Endothelial cell of umbilical vein (primary cell): ENCODE measurements at regions not wholly inside any gene's neighbourhood (a gene's known extent, or its start where the extent isn't known, plus 50 kb on each side); places are given as distances from the start of the nearest gene placed in this dataset.

ENCODE experiments used
- BruUV-seq: library from RNA; stranded (reverse); fragments of 400-500 nt; replicated peaks from 2 replicates; lab custom pipeline; 2021; lab: Mats Ljungman, UMichigan
- CTCF ChIA-PET: fragments of 300-600, 350-600 bp; sonication (Branson Sonifier 250); formaldehyde crosslinking; loops from one replicate; lab custom pipeline; 2021; ENCODE audit warnings: antibody characterized with exemption, inconsistent platforms; lab: Charles Lee
- POLR2A ChIA-PET: fragments of 300-600, 350-600 bp; sonication (Branson Sonifier 250); formaldehyde crosslinking; loops from one replicate; lab custom pipeline; 2021; ENCODE audit warnings: antibody characterized with exemption, inconsistent platforms; lab: Charles Lee
- DNase-seq: peaks from one replicate; pipeline ENCODE4 v3.0.0-alpha.2; 2011; ENCODE audit warnings: low read depth, low spot score
- FAIRE-seq: peaks from 2 replicates; lab custom pipeline; 2011; peaks lifted over from hg19 to GRCh38; lab: Jason Lieb, UNC
- H2AFZ ChIP-seq: 2 replicates; pipeline ENCODE4 v1.6.0; 2012; ENCODE audit warnings: low read depth, low read length, control low read depth, inconsistent platforms
- H3K27ac ChIP-seq: 2 replicates; pipeline ENCODE4 v1.5.1; 2011; ENCODE audit warnings: low read depth, mild to moderate bottlenecking, control low read depth, low read length, moderate library complexity; ENCODE audit not compliant: insufficient read depth
- H3K27me3 ChIP-seq, 2 experiments: 2 replicates each; pipeline versions ENCODE4 v1.6.0 to v1.6.1; 2011; ENCODE audit warnings: low read length in 2 of 2, mixed read lengths in 1 of 2; ENCODE audit not compliant: control insufficient read depth in 2 of 2, insufficient read depth in 2 of 2
- H3K36me3 ChIP-seq, 2 experiments: 2 replicates in 1 of 2; 3 replicates in 1 of 2; pipeline ENCODE4 v1.5.1; 2011; ENCODE audit warnings: low read length in 2 of 2, mild to moderate bottlenecking in 1 of 2, moderate library complexity in 1 of 2; ENCODE audit not compliant: control insufficient read depth in 2 of 2, insufficient read depth in 2 of 2; ENCODE audit errors: extremely low read depth in 1 of 2
- H3K4me1 ChIP-seq: 3 replicates; pipeline ENCODE4 v1.5.1; 2011; ENCODE audit warnings: mild to moderate bottlenecking, low read length; ENCODE audit not compliant: control insufficient read depth, insufficient read depth; ENCODE audit errors: extremely low read depth
- H3K4me2 ChIP-seq: 2 replicates; pipeline ENCODE4 v1.6.1; 2011; ENCODE audit warnings: low read length, control low read depth, mixed read lengths; ENCODE audit not compliant: insufficient read depth
- H3K4me3 ChIP-seq, 3 experiments: fragments of 200-600 bp in 1 of 3; sonication (generic), shearing (Covaris generic) in 1 of 3; replicated peaks in 1 of 3; 2 replicates each; pipeline ENCODE4 v1.5.1; 2011 to 2016; ENCODE audit warnings: control low read depth in 3 of 3, low read length in 3 of 3, mild to moderate bottlenecking in 2 of 3, inconsistent platforms in 1 of 3, low read depth in 1 of 3, moderate library complexity in 1 of 3; ENCODE audit not compliant: insufficient read depth in 1 of 3
- H3K79me2 ChIP-seq: 2 replicates; pipeline ENCODE4 v1.6.0; 2012; ENCODE audit warnings: low read length, inconsistent platforms; ENCODE audit not compliant: control insufficient read depth, insufficient read depth
- H3K9ac ChIP-seq: replicated peaks from 2 replicates; pipeline ENCODE3; 2011; ENCODE audit warnings: low read length, control low read depth; ENCODE audit not compliant: insufficient read depth; ENCODE audit errors: extremely low read depth
- H3K9me1 ChIP-seq: replicated peaks from 3 replicates; pipeline ENCODE4 v1.6.0; 2011; ENCODE audit warnings: mild to moderate bottlenecking, low read length; ENCODE audit not compliant: control insufficient read depth, insufficient read depth; ENCODE audit errors: extremely low read depth
- H3K9me3 ChIP-seq: replicated peaks from 2 replicates; pipeline ENCODE4 v1.5.1; 2012; ENCODE audit warnings: low read length, inconsistent platforms; ENCODE audit not compliant: control insufficient read depth, insufficient read depth
- H4K20me1 ChIP-seq: replicated peaks from 2 replicates; pipeline ENCODE3; 2011; ENCODE audit warnings: mild to moderate bottlenecking, low read length; ENCODE audit not compliant: control insufficient read depth, insufficient read depth; ENCODE audit errors: extremely low read depth
- EZH2 ChIP-seq: IDR thresholded peaks from 2 replicates; pipeline ENCODE4 v1.6.1; 2012; ENCODE audit warnings: borderline replicate concordance, low read depth, mild to moderate bottlenecking, moderate library complexity, low read length, inconsistent platforms; ENCODE audit not compliant: severe bottlenecking
- FOS ChIP-seq: IDR thresholded peaks from 2 replicates; pipeline ENCODE4 v1.6.1; 2011; ENCODE audit warnings: mild to moderate bottlenecking, low read length, moderate library complexity, borderline replicate concordance; ENCODE audit not compliant: insufficient read depth
- GATA2 ChIP-seq: IDR thresholded peaks from 2 replicates; pipeline ENCODE4 v1.7.0; 2011; ENCODE audit warnings: low read depth, mild to moderate bottlenecking, moderate library complexity, mixed read lengths, low read length; ENCODE audit not compliant: insufficient read length, insufficient read depth
- JUN ChIP-seq: IDR thresholded peaks from 2 replicates; pipeline ENCODE4 v1.6.1; 2011; ENCODE audit warnings: borderline replicate concordance, low read depth; ENCODE audit not compliant: insufficient read length, insufficient read depth
- MAX ChIP-seq: IDR thresholded peaks from 2 replicates; pipeline ENCODE4 v1.6.1; 2011; ENCODE audit not compliant: insufficient read depth, insufficient read length
- MYC ChIP-seq: IDR thresholded peaks from one replicate; pipeline ENCODE4 v1.6.1; 2011; ENCODE audit warnings: mild to moderate bottlenecking, low read depth, low read length
- POLR2A ChIP-seq: IDR thresholded peaks from 2 replicates; pipeline ENCODE4 v1.6.1; 2012; ENCODE audit warnings: low read depth, mild to moderate bottlenecking, control low read depth, low read length
- POLR2AphosphoS5 ChIP-seq: IDR thresholded peaks from 2 replicates; pipeline ENCODE4 v1.6.1; 2012; ENCODE audit warnings: low read depth, mild to moderate bottlenecking, control low read depth, low read length, moderate library complexity; ENCODE audit not compliant: insufficient read depth
- dilution Hi-C: fragments of 300-500 bp; cut with MboI; formaldehyde crosslinking; loops from one replicate; pipeline ENCODE4 v1.15.0; 2019; ENCODE audit warnings: low sequenced_read_pairs; ENCODE audit not compliant: extremely low pct_ligation_motif_present
- intact Hi-C: fragments of 100-400 bp; cut with micrococcal nuclease; formaldehyde crosslinking; loops from one replicate; pipeline ENCODE4 v1.10.0; 2022
- TF ChIP-seq, protein P1 (sequence below), 2 donors: IDR thresholded peaks; 1 replicate in 1 of 2; 2 replicates in 1 of 2; pipeline ENCODE4 v1.5.1; 2011; ENCODE audit warnings: low read length in 2 of 2, mild to moderate bottlenecking in 2 of 2, moderate library complexity in 2 of 2, control low read depth in 1 of 2, inconsistent platforms in 1 of 2, low read depth in 1 of 2; ENCODE audit not compliant: insufficient read depth in 1 of 2; ENCODE audit errors: extremely low read depth in 1 of 2

- no peaks in the 10 kb centered on the region for H3K4me1 ChIP-seq
- no peaks in the 10 kb centered on the region for H3K9me1 ChIP-seq
- H2AFZ ChIP-seq: no peak overlapping the region
- no peak for FAIRE-seq
- H3K27ac ChIP-seq: no peak overlapping the region
- no peaks in the 10 kb centered on the region for H3K36me3 ChIP-seq
- no peak for DNase-seq
- ChIA-PET POLR2A (no interaction called here), CTCF (no interaction called here)
- intact Hi-C loops (no loop called here), dilution Hi-C loops (no loop called here)
- H4K20me1 ChIP-seq: no peaks in the 10 kb centered on the region
- no peaks in the 10 kb centered on the region for H3K27me3 ChIP-seq
- no peak overlapping the region for H3K4me2 ChIP-seq
- H3K4me3 ChIP-seq: no peak overlapping the region
- BruUV-seq: no TSS peak
- TF ChIP-seq MAX (no peak), JUN (no peak), MYC (no peak), GATA2 (no peak), POLR2AphosphoS5 (no peak), FOS (no peak), POLR2A (no peak), EZH2 (no peak)
- TF ChIP-seq, protein P1, sequence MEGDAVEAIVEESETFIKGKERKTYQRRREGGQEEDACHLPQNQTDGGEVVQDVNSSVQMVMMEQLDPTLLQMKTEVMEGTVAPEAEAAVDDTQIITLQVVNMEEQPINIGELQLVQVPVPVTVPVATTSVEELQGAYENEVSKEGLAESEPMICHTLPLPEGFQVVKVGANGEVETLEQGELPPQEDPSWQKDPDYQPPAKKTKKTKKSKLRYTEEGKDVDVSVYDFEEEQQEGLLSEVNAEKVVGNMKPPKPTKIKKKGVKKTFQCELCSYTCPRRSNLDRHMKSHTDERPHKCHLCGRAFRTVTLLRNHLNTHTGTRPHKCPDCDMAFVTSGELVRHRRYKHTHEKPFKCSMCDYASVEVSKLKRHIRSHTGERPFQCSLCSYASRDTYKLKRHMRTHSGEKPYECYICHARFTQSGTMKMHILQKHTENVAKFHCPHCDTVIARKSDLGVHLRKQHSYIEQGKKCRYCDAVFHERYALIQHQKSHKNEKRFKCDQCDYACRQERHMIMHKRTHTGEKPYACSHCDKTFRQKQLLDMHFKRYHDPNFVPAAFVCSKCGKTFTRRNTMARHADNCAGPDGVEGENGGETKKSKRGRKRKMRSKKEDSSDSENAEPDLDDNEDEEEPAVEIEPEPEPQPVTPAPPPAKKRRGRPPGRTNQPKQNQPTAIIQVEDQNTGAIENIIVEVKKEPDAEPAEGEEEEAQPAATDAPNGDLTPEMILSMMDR (IDR thresholded peaks at IDR 0.05; ENCODE audit: extremely low read depth in 1 of 2, insufficient read depth in 1 of 2, low read depth in 1 of 2, low read length in 2 of 2): no peak
- no peaks in the 10 kb centered on the region for H3K9me3 ChIP-seq
- no peaks in the 10 kb centered on the region for H3K79me2 ChIP-seq
- no peak overlapping the region for H3K9ac ChIP-seq
Measured at GRCh38 chr14:53376064-53376463, 222.9 kb upstream of the DDHD1 start.
